ENCODE measurements at regions not wholly inside any gene's neighbourhood (a gene's known extent, or its start where the extent isn't known, plus 50 kb on each side); places are given as distances from the start of the nearest gene placed in this dataset.

DNA sequence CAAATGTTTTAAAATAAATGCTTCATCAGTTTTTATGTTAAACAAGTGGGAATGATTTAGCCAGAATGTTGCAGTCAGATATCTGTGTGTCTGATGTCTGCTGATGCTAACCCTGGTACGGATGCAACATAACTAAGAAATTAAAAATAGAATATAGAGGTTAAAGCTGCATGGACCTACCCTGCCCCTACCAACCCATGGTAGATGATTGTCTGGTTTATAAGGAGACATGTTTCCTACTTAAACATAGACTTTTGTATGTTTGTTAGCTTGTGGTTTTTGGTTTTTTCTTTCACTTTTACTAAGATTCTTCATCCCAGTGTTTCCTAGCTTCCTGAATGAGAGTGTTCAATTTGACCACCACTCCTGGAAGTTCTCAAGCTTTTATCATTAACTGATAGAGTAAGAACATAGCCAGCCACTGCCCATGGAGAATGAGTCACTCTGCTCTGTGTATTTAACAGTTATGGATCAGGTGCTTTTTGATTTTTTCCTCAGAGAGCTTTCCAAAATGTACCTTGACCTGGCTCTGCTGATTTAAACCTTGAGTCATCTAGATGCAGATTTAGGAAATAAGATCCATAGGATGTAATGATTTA lies 70.7 kb upstream of the VEPH1 start:
- DNase-seq = no peak

DNA sequence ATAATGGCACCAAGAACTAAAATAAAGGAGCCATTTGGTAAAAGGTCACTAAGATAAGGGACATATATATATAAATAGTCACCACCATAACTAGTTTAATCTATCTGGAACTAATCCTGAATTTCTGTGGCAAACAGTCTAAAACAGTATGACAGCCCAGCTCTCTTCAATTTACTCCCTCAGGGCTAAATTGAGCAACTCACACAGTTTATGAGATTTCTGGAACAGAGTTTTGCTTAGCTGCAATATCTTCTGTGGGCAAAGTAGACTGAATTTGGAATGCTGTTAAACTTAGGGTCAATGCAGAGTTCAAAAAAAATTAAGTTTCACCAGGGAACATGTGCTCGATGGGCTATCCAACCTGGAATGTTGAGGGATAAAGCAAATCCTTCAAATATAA lies 70.1 kb upstream of the VEPH1 start:
- DNase-seq = no peak

DNA sequence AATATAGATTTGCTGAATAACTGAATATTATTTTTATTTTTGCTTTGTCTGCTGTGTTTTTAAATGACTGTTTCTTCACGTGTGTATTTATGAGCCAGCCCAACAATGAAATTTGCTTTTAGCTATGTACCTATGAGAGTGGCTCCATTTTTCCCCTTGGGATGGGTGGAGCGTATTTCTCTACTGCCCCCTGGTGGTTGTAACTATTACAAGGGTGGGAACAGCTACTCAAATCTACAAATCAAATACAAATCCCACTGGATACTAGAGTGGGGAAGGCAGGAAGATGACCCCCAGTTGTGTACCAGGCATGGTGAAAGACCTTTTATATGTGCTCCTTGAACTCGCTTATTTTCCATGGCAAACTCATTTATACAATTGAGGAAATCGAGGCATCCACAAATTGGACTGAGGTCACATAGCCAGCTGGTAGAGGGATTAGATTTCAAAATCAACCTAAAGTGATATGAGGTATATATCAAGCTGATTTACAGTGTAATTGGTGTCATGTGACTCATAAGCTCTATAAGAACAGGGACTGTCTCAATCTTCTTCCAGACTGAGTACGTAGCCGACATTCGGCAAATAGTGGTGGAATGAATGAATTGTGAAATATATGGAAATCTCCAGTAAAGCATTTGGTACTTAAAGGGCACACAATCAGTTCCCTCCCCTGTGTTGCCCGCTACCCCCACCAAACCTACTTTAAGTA lies 69.5 kb upstream of the VEPH1 start:
- peak; percentile 42 for DNase-seq

DNA sequence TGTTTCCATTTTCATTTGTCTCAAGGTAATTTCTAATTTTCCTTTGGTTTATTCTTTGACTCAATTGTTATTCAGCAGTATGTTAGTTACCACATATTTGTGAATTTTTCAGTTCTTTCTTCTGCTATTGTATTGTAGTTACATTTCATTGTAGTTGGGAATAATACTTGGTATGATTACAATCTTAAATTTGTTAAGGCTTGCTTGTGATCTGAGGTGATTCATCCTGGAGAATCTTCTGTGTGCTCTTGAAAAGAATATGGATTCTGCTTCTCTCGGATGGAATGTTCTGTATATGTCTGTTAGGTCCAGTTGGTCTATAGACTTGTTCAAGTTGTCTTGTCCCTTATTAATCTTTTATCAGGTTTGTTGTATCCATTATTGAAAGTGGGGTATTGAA lies 63.4 kb upstream of the VEPH1 start:
- no peak for DNase-seq

DNA sequence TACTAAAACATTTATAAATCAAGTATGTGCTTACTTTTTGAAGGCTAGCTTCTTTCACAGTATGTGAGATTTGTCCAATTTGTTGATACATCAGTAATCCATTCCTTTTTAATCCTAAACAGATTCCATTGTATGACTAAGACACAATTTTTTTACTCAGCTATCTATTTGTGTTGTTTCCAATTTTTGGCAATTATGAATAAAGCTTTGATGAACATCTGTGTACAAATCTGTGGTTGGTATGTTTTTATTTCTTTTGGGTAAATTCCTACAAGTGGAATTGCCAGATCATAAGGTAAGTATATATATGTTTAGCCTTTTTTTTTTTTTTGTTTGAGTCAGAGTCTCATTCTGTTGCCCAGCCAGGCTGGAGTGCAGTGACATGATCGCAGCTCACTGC lies 56.2 kb upstream of the VEPH1 start:
- no peak for DNase-seq

Data from midbrain (tissue), 1 donor.